Activated CD4-positive, CD25-positive, alpha-beta regulatory T cell treated with anti-CD3 and anti-CD28 coated beads, Interleukin-2, amount 50 U/mL, for 24 hours (primary cell): ENCODE measurements at regions not wholly inside any gene's neighbourhood (a gene's known extent, or its start where the extent isn't known, plus 50 kb on each side); places are given as distances from the start of the nearest gene placed in this dataset.

Experiments used
- ATAC-seq, 2 donors: fragments of 150-1000 bp; cut with Tn5 transposase; one replicate each; pipeline ENCODE4 v1.10.0; 2021; ENCODE audit warnings: mild to moderate bottlenecking in 1 of 2, moderate library complexity in 1 of 2

DNA sequence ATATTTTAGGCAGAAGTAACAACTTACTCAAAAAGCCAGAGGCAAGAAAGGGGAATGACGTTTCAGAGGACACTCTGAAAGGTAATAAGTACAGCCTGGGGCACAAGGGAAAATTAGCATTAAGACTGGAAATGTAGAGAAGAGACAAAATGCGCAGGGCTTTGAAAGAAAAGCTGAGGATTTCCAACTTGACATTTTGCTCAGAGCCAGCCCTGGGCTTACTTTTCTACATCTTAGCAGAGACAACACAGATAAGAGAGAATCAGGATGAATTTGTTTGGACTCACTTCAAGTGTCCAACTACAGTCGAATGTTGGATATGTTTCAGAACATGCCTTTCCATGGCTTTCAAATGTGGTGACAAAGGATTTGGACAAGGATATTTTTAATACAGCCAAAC, 808.9 kb upstream of the LUZP2 start:
- no peak for ATAC-seq

DNA sequence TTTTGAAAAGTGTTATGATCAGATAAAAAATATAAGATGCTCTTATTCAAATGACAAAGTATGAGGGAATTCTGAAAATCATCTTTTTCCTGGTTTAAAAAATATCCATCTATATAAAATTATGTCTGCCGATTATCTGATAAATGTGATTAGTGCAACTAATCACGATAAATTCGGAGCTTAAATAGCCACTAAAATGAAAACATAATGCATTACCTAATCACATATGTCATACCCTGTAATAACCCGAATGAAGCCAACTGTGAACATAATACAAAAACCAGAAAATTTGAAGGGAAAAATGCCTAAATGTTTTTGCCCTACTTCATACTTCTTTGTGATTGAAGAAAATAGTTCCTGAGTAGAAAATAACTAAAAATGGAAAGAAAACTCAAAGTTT, 808.4 kb upstream of the LUZP2 start:
- ATAC-seq = no peak

DNA sequence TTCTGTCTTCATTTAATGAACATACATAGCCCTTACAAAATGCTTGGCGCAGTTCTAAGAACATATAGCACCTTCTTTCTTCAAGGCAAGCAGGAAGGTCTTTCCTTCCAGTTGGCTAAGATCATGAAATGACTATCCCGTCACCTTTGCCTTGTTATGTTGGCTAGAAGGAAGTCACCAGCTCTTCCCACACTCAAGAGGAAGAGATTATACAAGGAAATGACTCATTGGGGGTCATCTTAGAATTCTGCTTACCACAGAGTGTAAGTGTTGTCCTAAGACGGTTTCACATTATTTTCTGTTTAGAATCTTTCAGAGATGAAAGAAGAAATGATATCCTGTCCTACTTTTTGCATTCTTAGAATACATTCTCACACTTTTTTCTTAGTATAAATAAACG, 808.0 kb upstream of the LUZP2 start:
- ATAC-seq = no peak

DNA sequence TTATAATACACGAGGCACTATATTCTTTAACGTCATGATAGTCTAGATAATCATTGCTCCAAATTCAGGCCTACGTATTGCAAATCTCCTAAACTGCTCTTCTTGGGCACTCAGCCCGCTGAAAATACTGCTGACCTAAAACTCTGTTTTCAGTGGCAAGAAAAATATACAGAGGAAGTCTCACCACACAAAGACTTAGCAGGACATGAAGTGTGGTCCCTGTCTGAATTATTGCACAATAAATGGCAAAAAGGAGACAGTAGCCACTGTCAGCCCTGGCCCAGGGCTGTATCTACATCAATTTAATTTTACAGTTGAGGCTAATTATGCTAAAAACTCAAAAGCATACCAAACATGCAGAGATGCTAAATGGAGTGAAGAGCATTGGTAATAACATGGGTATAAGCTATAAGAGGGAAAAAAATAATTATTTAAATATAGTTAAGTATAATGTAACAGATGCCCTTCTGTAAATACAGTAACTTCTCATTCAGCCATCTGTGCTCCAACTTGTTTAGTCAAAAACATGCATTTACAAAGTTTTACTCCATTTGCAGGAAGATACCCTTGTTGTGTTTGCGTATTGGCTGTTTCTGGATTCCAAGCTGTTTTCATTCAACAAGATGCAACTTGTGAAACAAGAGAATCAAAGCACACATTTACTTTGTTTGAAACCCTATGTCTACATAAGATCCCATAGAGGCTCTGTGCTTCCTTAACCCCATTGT, 800.0 kb upstream of the LUZP2 start:
- ATAC-seq = no peak

DNA sequence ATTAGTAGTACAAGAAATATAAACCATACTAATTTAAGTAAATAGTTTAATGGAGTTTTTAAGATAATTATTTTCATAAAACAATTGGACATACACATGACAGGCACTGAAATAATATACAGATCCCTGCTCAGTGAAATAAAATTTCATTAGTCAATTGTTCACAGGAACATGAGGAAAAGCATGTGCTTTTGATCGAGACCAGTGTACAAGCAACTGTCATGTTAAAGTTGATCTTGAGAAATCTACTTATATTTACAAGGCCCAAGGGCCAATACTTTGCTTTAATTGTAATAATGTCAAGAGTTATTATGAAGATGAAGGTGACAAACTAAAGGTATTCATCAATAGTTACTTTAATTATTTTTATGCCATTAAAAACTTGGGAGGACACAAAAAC, 792.7 kb upstream of the LUZP2 start:
- no peak for ATAC-seq

DNA sequence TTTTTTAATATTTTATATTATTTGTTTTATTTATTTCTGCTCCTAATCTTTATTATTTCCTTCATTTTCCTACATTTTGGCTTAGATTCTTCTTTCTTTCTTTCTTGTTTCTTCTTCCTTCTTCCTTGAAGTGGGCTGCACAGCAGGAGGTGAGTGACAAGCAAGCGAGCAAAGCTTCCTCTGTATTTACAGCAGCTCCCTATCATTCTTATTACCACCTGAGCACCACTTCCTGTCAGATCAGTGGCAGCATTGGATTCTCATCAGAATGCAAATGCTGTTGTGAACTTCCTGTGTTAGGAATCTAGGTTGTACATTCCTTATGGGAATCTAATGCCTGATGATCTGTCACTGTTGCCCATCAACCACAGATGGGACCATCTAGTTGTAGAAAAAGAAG, 784.9 kb upstream of the LUZP2 start:
- ATAC-seq = no peak

DNA sequence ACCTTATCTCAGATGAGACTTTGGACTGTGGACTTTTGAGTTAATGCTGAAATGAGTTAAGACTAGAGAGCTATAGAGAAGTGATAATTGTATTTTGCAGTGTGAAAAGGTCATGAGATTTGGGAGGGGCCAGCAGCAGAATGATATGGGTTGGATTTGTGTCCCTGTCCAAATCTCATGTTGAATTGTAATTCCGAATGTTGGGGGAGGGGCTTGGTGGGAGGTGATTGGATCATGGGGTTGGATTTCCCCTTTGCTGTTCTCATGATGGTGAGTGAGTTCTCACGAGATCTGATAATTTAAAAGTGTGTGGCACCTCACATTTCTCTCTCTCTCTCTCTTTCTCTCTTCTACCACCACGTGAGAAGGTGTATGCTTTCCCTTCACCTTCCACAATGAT, 777.8 kb upstream of the LUZP2 start:
- ATAC-seq = no peak

DNA sequence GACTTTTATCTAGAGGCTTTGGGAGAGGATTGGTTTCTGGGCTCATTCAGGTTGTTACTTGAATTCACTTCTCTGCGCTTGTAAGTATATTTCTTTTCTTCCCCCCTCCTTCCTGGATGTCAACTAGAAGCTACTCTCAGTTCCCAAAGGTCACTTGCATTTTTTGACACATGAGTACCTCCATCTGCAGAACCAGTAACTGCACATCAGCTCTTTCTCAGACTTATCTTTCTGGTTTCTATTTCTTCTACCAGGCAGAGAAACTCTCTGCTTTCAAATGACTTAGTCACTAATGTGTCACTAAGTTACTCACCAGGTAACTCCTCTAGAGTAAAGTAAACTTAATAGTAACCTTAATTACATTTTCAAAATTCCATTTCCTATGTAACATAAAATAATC, 773.0 kb upstream of the LUZP2 start:
- ATAC-seq = no peak

DNA sequence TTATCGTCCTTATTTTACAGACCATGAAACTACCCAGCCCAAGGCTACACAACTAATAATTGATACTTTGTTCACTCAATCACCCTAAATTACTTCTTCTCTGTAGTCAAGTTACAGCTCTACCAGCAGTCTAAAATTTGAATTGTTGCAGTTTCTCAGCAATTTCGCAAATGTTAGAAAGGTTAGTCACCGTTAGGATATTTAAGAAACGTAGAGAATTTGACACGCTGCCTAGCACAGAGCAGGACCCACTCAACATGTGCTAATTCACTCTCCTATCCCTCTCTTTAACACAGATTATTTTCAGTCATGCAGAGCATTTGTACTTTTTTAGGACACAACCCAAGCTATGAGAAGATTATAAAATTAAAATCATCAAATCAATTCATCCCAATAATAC, 771.1 kb upstream of the LUZP2 start:
- ATAC-seq = no peak

DNA sequence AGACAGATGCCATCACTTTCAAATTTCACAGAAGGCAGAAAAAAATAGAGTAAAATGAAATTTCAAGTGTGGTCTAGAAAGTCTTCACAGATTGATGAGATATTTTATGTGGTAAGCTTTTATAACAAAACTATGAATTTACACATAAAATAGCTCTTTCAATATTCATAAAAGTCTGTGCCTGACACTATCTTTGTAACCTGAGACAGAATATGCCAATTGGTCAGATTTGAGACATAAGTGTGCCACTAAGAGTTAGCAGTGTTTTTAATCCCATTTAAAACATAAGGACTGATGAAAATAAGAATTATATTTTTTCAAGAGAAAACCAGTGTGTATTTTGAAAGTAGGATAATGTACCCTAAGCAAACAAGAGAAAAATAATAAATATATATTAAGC, 769.5 kb upstream of the LUZP2 start:
- ATAC-seq = no peak

DNA sequence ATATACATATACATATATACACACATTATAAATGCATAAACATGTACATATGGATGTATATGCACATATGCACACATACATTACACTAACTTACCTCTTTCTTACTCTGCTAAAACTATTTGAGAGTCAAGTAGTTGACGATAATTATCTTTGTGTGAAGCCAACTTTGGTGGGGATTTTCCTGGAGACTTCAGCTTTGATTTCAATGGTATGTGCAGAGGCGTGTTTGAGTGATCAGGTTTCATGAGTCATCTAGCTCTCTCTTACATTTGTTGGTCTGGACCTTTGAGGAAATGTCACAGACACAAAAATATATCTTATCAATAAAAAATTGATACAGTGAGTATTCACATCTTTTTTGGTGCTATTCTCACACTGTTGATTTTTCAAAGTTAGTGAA, 769.1 kb upstream of the LUZP2 start:
- ATAC-seq = no peak

DNA sequence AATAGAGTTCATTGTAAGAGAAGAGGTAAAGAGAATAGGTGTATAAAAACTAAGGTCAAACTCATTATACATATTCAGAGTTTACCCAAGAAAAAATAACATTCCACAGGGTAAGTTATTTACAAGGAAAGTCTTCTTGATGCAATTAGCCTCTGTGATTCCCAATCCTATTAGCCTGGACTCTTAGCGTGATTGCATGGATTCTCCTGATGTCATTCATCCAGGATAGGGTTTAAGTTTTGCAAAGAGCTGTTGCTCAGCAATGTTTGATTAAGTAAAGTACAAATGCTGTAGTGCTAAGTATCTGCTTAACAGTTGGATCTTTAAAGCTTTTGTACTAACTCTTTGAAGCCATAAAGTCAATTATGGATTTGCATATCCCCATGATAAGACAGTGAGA, 767.8 kb upstream of the LUZP2 start:
- ATAC-seq = no peak

DNA sequence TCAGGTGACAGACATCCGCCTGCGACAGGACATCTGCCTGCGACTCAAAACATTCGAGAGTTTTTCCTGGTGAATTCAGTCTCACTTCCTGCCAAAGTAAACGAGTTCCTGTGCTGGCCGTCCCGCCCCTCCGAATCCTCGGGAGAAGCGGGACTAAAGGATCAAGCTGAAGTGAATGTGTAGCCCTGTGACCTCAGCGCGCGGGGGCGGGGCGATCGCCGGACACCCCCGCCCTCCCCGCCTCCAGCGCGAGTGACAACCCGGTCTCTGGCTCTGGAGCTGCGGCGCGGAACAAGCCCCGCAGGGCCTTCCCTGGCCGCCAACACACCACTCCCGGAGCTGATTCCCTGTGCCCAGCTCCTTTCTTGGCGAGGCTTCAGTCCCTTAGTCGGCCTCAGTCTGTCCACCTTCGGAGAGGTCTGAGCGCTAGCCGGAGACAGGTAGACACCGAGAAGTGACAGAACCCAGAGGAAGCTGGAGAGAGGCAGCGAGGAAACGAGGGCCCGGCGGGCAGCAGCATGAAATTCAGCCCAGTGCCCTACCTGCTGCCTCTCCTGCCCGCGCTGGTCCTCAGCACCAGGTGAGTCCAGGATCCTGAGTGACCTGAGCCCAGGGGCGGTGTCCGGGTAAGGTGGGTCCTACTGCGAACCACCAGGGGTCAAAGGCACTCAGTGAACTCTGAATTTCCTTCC, 766.4 kb upstream of the LUZP2 start:
- no peak for ATAC-seq

DNA sequence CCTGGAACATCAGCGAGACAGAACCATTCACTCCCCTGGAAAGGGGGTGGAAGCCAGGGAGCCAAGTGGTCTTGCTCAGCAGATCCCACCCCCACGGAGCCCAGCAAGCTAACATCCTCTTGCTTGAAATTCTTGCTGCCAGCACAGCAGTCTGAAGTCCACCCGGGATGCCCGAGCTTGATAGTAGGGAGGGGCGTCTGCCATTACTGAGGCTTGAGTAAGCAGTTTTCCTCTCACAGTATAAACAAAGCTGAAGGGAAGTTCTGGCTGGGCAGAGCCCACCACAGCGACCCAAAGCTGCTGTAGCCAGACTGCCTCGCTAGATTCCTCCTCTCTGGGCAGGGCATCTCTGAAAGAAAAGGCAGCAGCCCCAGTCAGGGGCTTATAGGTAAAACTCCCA, 764.8 kb upstream of the LUZP2 start:
- ATAC-seq = no peak

DNA sequence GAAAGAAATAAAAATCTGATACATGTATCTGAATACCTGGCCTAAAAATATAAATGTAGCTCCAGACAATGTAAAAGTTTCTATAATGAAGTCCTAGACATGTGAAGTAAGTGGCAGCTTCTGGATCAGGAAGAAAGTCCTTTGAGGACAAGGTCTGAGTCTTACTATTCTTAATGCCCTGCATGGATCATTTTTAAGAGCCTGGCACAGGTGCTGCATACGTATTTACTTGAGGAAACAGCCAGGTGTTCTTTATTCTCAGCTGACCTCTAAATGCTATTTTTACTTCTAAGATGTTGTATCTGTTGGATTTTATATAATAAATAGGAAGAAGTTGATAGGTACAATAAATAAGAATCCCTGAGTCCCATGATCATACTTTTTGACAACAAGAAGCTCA, 750.0 kb upstream of the LUZP2 start:
- no peak for ATAC-seq

DNA sequence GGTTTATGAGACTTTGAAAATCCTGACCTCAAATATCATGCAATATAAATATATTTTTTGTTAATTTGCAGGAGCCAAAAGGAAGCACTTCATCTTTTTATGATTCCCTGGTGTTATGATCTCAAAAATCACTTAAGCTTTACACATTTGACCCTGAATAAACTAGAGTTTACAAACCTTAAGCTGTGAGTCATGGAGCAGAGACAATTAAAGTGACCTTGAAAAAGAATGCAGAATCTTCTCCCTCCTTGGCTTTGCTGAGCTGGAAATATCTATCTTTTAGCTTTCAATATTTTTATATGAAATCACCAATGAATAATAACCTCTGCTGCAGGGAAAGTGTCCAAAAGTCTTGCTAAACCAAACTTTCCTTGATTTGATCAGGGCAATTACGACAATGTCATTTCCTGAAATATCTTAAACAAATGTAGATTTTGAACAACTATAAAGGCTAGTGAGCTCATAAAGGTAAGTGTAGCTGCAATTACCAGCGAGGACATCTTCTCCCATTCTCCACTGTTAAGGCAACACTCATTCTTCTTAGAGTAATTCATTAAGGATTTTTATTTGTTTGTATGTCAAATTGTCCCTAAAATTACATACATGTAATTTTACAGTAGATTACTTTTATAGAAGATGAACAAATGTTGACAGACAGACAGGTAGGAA, 747.0 kb upstream of the LUZP2 start:
- no peak for ATAC-seq

DNA sequence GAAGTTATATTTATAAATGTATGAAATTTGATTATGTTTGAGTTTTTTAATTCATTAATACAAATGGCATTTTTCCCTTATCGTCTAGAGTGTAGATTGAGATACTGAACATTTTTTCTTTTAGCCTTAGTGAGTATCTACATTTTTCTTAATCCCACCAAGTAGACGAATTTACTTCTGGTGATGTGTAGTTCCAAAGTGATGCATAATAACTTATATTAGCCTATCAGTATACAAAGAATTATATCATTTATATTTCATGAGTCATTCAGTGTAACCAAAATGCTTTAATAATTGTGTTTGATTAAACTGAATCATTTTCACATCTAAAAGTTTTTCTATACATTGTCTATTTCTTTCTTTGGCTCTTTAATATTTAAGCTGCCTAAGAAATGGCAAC, 745.6 kb upstream of the LUZP2 start:
- ATAC-seq = no peak

DNA sequence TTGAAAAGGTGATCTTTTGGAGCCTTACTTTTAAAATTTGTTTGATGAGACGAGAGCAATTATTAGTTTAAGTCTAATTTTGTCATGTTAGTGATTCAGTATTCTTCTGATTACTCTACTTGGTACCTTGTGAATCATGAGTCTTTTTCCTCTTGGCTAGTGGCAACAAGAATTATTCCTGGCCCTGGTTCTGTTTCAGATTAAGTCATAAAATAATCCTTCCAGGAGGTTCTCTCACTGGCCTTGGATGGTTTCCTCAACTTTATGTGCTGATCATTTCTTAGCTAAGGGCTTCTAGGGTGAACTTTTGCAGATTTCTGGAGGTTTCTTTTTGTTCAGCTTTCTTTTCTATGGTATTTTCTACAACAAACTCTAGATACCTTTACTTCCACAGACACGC, 741.8 kb upstream of the LUZP2 start:
- no peak for ATAC-seq

DNA sequence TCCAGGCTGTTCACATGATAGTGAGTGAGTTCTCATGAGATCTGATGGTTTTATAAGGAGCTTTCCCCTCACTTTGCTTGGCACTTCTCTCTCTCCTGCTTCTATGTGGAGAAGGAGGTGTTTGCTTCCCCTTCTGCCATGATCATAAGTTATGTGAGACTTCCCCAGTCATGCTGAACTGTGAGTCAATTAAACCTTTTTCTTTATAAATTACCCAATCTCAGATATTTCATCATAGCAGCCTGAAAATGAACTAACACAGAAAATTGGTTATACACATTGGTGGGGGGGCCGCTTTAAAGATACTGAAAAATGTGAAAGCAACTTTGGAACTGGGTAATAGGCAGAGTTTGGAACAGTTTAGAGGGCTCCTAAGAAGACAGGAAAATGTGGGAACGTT, 741.1 kb upstream of the LUZP2 start:
- ATAC-seq = no peak

DNA sequence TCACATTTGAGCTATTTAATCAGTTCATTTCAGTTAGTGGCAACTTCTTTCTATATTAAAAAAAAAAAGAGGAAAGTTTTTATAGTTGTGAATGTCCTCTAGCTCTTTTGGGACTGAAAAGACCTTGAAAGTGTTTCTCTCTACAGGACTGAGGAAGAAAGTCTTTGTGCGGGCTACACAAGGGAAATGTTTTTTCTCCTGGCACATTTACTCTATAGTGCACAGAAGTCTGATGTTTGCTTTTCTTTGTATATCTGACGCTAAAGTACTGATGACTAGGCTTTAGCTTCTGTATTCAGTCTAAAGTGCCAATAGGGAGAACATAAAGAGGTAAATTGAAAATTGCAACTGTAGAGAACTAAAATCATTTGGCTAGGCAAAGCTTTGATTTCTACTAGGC, 737.4 kb upstream of the LUZP2 start:
- no peak for ATAC-seq

DNA sequence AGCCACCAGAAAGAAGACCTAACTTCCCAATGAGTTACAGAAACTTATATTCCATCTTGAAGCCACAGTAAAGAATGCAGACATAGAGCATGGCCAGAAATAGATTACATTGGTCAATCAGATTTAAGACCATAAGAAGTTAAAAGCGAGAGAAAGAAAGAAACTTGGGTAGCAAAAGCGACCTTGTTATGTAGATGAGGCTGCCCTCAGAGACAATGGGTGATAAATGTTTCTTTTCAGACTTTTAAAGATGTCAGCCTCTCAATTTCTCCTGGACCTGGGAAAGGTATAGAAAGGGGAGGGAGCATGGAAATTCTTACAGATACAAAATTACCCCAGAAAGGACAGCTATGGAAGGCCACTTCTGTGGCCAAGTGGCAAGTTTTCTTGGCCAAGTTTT, 732.6 kb upstream of the LUZP2 start:
- no peak for ATAC-seq

DNA sequence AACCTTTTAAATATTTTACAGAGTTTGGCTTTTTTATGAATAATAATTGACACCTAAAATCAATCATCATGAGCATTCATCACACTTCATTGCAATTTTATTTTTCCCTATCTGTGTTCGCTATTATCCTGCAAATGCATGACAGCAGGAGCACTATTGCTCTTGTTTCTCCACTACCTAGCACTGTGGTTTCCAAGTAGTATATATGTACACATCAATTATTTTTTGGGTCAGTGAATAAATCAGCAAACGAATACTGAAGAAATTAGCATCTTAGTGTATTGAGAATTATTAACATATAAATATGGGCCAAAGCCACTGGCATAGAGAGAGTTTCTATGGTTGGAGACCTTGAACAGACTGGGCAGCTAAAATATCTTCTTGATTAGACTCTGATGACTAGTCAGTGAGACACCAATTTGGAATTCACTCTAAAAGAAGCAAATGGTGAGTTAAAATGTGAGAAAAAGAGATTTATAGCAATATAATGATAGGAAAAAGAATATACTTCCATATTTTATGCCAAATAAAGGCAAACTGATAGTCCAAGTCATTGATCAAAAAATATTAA, 731.1 kb upstream of the LUZP2 start:
- ATAC-seq = no peak

DNA sequence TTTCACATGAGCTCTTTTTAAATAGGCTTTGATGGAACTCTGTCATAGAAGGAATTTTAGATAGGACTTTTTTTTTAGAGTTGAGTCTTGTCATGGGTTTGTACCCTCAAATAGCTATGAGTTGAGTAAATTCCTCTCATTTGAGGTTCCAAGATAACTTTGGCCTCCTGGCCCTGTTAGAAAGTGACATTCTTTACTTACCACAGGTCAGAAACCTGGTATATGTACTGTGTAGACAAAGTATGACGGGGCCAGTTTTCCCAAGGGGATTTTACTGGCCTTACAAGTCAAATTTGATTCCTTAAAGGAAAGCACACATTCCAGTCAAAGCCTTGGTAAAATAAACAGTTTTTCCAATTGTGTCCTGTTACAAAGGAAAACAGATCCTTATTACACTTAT, 729.3 kb upstream of the LUZP2 start:
- ATAC-seq = no peak

DNA sequence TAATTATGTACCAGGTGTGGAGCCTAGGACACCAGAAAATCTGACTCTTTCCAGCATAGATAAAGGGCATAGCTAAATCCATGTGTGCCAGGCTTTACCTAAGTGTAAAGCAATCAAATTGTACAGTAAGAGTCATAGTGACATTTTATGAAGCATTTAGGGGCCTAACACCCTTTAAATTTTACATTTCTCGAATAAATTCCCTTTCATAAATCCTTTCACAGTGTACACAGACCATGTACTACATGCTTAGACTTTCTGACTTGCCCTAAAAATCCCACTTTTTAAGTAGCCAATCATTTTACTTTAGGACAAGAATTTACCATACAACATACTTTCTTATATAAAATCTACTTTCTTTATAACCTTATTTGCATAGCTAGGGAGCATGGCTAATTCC, 727.6 kb upstream of the LUZP2 start:
- ATAC-seq = no peak
